Endothelial cell of umbilical vein (primary cell): ENCODE measurements at regions not wholly inside any gene's neighbourhood (a gene's known extent, or its start where the extent isn't known, plus 50 kb on each side); places are given as distances from the start of the nearest gene placed in this dataset.

Experiments used
- BruUV-seq: library from RNA; stranded (reverse); fragments of 400-500 nt; replicated peaks from 2 replicates; lab custom pipeline; 2021; lab: Mats Ljungman, UMichigan
- CTCF ChIA-PET: fragments of 300-600, 350-600 bp; sonication (Branson Sonifier 250); formaldehyde crosslinking; loops from one replicate; lab custom pipeline; 2021; ENCODE audit warnings: antibody characterized with exemption, inconsistent platforms; lab: Charles Lee
- POLR2A ChIA-PET: fragments of 300-600, 350-600 bp; sonication (Branson Sonifier 250); formaldehyde crosslinking; loops from one replicate; lab custom pipeline; 2021; ENCODE audit warnings: antibody characterized with exemption, inconsistent platforms; lab: Charles Lee
- DNase-seq: peaks from one replicate; pipeline ENCODE4 v3.0.0-alpha.2; 2011; ENCODE audit warnings: low read depth, low spot score
- FAIRE-seq: peaks from 2 replicates; lab custom pipeline; 2011; peaks lifted over from hg19 to GRCh38; lab: Jason Lieb, UNC
- H2AFZ ChIP-seq: 2 replicates; pipeline ENCODE4 v1.6.0; 2012; ENCODE audit warnings: low read depth, low read length, control low read depth, inconsistent platforms
- H3K27ac ChIP-seq: 2 replicates; pipeline ENCODE4 v1.5.1; 2011; ENCODE audit warnings: low read depth, mild to moderate bottlenecking, control low read depth, low read length, moderate library complexity; ENCODE audit not compliant: insufficient read depth
- H3K27me3 ChIP-seq, 2 experiments: 2 replicates each; pipeline versions ENCODE4 v1.6.0 to v1.6.1; 2011; ENCODE audit warnings: low read length in 2 of 2, mixed read lengths in 1 of 2; ENCODE audit not compliant: control insufficient read depth in 2 of 2, insufficient read depth in 2 of 2
- H3K36me3 ChIP-seq, 2 experiments: 2 replicates in 1 of 2; 3 replicates in 1 of 2; pipeline ENCODE4 v1.5.1; 2011; ENCODE audit warnings: low read length in 2 of 2, mild to moderate bottlenecking in 1 of 2, moderate library complexity in 1 of 2; ENCODE audit not compliant: control insufficient read depth in 2 of 2, insufficient read depth in 2 of 2; ENCODE audit errors: extremely low read depth in 1 of 2
- H3K4me1 ChIP-seq: 3 replicates; pipeline ENCODE4 v1.5.1; 2011; ENCODE audit warnings: mild to moderate bottlenecking, low read length; ENCODE audit not compliant: control insufficient read depth, insufficient read depth; ENCODE audit errors: extremely low read depth
- H3K4me2 ChIP-seq: 2 replicates; pipeline ENCODE4 v1.6.1; 2011; ENCODE audit warnings: low read length, control low read depth, mixed read lengths; ENCODE audit not compliant: insufficient read depth
- H3K4me3 ChIP-seq, 3 experiments: fragments of 200-600 bp in 1 of 3; sonication (generic), shearing (Covaris generic) in 1 of 3; replicated peaks in 1 of 3; 2 replicates each; pipeline ENCODE4 v1.5.1; 2011 to 2016; ENCODE audit warnings: control low read depth in 3 of 3, low read length in 3 of 3, mild to moderate bottlenecking in 2 of 3, inconsistent platforms in 1 of 3, low read depth in 1 of 3, moderate library complexity in 1 of 3; ENCODE audit not compliant: insufficient read depth in 1 of 3
- H3K79me2 ChIP-seq: 2 replicates; pipeline ENCODE4 v1.6.0; 2012; ENCODE audit warnings: low read length, inconsistent platforms; ENCODE audit not compliant: control insufficient read depth, insufficient read depth
- H3K9ac ChIP-seq: replicated peaks from 2 replicates; pipeline ENCODE3; 2011; ENCODE audit warnings: low read length, control low read depth; ENCODE audit not compliant: insufficient read depth; ENCODE audit errors: extremely low read depth
- H3K9me1 ChIP-seq: replicated peaks from 3 replicates; pipeline ENCODE4 v1.6.0; 2011; ENCODE audit warnings: mild to moderate bottlenecking, low read length; ENCODE audit not compliant: control insufficient read depth, insufficient read depth; ENCODE audit errors: extremely low read depth
- H3K9me3 ChIP-seq: replicated peaks from 2 replicates; pipeline ENCODE4 v1.5.1; 2012; ENCODE audit warnings: low read length, inconsistent platforms; ENCODE audit not compliant: control insufficient read depth, insufficient read depth
- H4K20me1 ChIP-seq: replicated peaks from 2 replicates; pipeline ENCODE3; 2011; ENCODE audit warnings: mild to moderate bottlenecking, low read length; ENCODE audit not compliant: control insufficient read depth, insufficient read depth; ENCODE audit errors: extremely low read depth
- CTCF ChIP-seq, 2 donors: IDR thresholded peaks; 1 replicate in 1 of 2; 2 replicates in 1 of 2; pipeline ENCODE4 v1.5.1; 2011; ENCODE audit warnings: low read length in 2 of 2, mild to moderate bottlenecking in 2 of 2, moderate library complexity in 2 of 2, control low read depth in 1 of 2, inconsistent platforms in 1 of 2, low read depth in 1 of 2; ENCODE audit not compliant: insufficient read depth in 1 of 2; ENCODE audit errors: extremely low read depth in 1 of 2
- EZH2 ChIP-seq: IDR thresholded peaks from 2 replicates; pipeline ENCODE4 v1.6.1; 2012; ENCODE audit warnings: borderline replicate concordance, low read depth, mild to moderate bottlenecking, moderate library complexity, low read length, inconsistent platforms; ENCODE audit not compliant: severe bottlenecking
- FOS ChIP-seq: IDR thresholded peaks from 2 replicates; pipeline ENCODE4 v1.6.1; 2011; ENCODE audit warnings: mild to moderate bottlenecking, low read length, moderate library complexity, borderline replicate concordance; ENCODE audit not compliant: insufficient read depth
- GATA2 ChIP-seq: IDR thresholded peaks from 2 replicates; pipeline ENCODE4 v1.7.0; 2011; ENCODE audit warnings: low read depth, mild to moderate bottlenecking, moderate library complexity, mixed read lengths, low read length; ENCODE audit not compliant: insufficient read length, insufficient read depth
- JUN ChIP-seq: IDR thresholded peaks from 2 replicates; pipeline ENCODE4 v1.6.1; 2011; ENCODE audit warnings: borderline replicate concordance, low read depth; ENCODE audit not compliant: insufficient read length, insufficient read depth
- MAX ChIP-seq: IDR thresholded peaks from 2 replicates; pipeline ENCODE4 v1.6.1; 2011; ENCODE audit not compliant: insufficient read depth, insufficient read length
- MYC ChIP-seq: IDR thresholded peaks from one replicate; pipeline ENCODE4 v1.6.1; 2011; ENCODE audit warnings: mild to moderate bottlenecking, low read depth, low read length
- POLR2A ChIP-seq: IDR thresholded peaks from 2 replicates; pipeline ENCODE4 v1.6.1; 2012; ENCODE audit warnings: low read depth, mild to moderate bottlenecking, control low read depth, low read length
- POLR2AphosphoS5 ChIP-seq: IDR thresholded peaks from 2 replicates; pipeline ENCODE4 v1.6.1; 2012; ENCODE audit warnings: low read depth, mild to moderate bottlenecking, control low read depth, low read length, moderate library complexity; ENCODE audit not compliant: insufficient read depth
- dilution Hi-C: fragments of 300-500 bp; cut with MboI; formaldehyde crosslinking; loops from one replicate; pipeline ENCODE4 v1.15.0; 2019; ENCODE audit warnings: low sequenced_read_pairs; ENCODE audit not compliant: extremely low pct_ligation_motif_present
- intact Hi-C: fragments of 100-400 bp; cut with micrococcal nuclease; formaldehyde crosslinking; loops from one replicate; pipeline ENCODE4 v1.10.0; 2022

GRCh38 chr2:64390586-64390985, 63.4 kb upstream of the LGALSL start:
- no peak for TF ChIP-seq POLR2AphosphoS5
- TF ChIP-seq GATA2: no peak
- TF ChIP-seq POLR2A: no peak
- TF ChIP-seq JUN: no peak
- TF ChIP-seq MAX: no peak
- no peak for TF ChIP-seq MYC
- no peak for TF ChIP-seq CTCF (IDR thresholded peaks at IDR 0.05; ENCODE audit: extremely low read depth in 1 of 2, insufficient read depth in 1 of 2, low read depth in 1 of 2, low read length in 2 of 2)
- no peak for TF ChIP-seq EZH2
- TF ChIP-seq FOS: no peak
- ChIA-PET POLR2A (no interaction called here), CTCF (no interaction called here)
- no peak overlapping the region for H3K9ac ChIP-seq
- BruUV-seq: no TSS peak
- no peak overlapping the region for H3K4me2 ChIP-seq
- DNase-seq (no peak), FAIRE-seq (no peak)
- intact Hi-C loops: no loop called here
- no peaks in the 10 kb centered on the region for H3K9me3 ChIP-seq
- H3K4me3 ChIP-seq: no peak overlapping the region
- H3K4me1 ChIP-seq: no peaks in the 10 kb centered on the region
- no peaks in the 10 kb centered on the region for H3K79me2 ChIP-seq
- no peak overlapping the region for H2AFZ ChIP-seq
- H3K27ac ChIP-seq: no peak overlapping the region
- no peaks in the 10 kb centered on the region for H4K20me1 ChIP-seq
- H3K27me3 ChIP-seq: peaks cover 6 to 22% of the 10 kb centered on the region in 2 experiments
- H3K9me1 ChIP-seq: no peaks in the 10 kb centered on the region
- no peaks in the 10 kb centered on the region for H3K36me3 ChIP-seq
- dilution Hi-C loops: no loop called here
